Fibroblast of lung (primary cell): ENCODE measurements at regions not wholly inside any gene's neighbourhood (a gene's known extent, or its start where the extent isn't known, plus 50 kb on each side); places are given as distances from the start of the nearest gene placed in this dataset.

Experiments used
- DNase-seq, 2 donors: peaks; one replicate each; pipeline versions ENCODE4 v3.0.0 to v3.0.0-alpha.2; 2010; ENCODE audit warnings: low read depth in 2 of 2
- H2AFZ ChIP-seq: 2 replicates; pipeline ENCODE4 v1.5.1; 2012; ENCODE audit warnings: low read length, control low read depth, inconsistent platforms
- H3K27ac ChIP-seq: 2 replicates; pipeline ENCODE4 v1.5.1; 2011; ENCODE audit warnings: low read length, control low read depth; ENCODE audit not compliant: insufficient read depth
- H3K27me3 ChIP-seq: 2 replicates; pipeline ENCODE4 v1.5.1; 2011; ENCODE audit warnings: mild to moderate bottlenecking, low read length; ENCODE audit not compliant: control insufficient read depth, insufficient read depth
- H3K36me3 ChIP-seq: 2 replicates; pipeline ENCODE4 v1.5.1; 2011; ENCODE audit warnings: low read length; ENCODE audit not compliant: control insufficient read depth, insufficient read depth
- H3K4me1 ChIP-seq: 2 replicates; pipeline ENCODE4 v1.5.1; 2011; ENCODE audit warnings: low read length; ENCODE audit not compliant: control insufficient read depth, insufficient read depth; ENCODE audit errors: extremely low read depth
- H3K4me2 ChIP-seq: 2 replicates; pipeline ENCODE4 v1.5.1; 2011; ENCODE audit warnings: low read length, control low read depth; ENCODE audit not compliant: insufficient read depth; ENCODE audit errors: extremely low read depth
- H3K4me3 ChIP-seq, 4 experiments: fragments of 200-600 bp in 1 of 4; sonication (generic) in 1 of 4; replicated peaks in 1 of 4; 2 replicates each; pipeline ENCODE4 v1.5.1; 2011 to 2016; ENCODE audit warnings: low read length in 4 of 4, low read depth in 3 of 4, mild to moderate bottlenecking in 3 of 4, control low read depth in 2 of 4, inconsistent platforms in 1 of 4, mixed read lengths in 1 of 4; ENCODE audit not compliant: insufficient read depth in 1 of 4; ENCODE audit errors: control extremely low read depth in 1 of 4
- H3K79me2 ChIP-seq: 2 replicates; pipeline ENCODE4 v1.5.1; 2012; ENCODE audit warnings: mild to moderate bottlenecking, low read length, inconsistent platforms; ENCODE audit not compliant: control insufficient read depth, insufficient read depth
- H3K9ac ChIP-seq: 2 replicates; pipeline ENCODE4 v1.5.1; 2011; ENCODE audit warnings: mild to moderate bottlenecking, low read length, control low read depth; ENCODE audit not compliant: insufficient read depth
- H3K9me3 ChIP-seq: 2 replicates; pipeline ENCODE4 v1.5.1; 2012; ENCODE audit warnings: low read depth, low read length; ENCODE audit not compliant: control insufficient read depth, insufficient read depth
- H4K20me1 ChIP-seq: 2 replicates; pipeline ENCODE4 v1.5.1; 2011; ENCODE audit warnings: low read length; ENCODE audit not compliant: control insufficient read depth, insufficient read depth; ENCODE audit errors: extremely low read depth
- CTCF ChIP-seq, 2 donors: IDR thresholded peaks in 1 of 2; conservative IDR thresholded peaks in 1 of 2; 1 replicate in 1 of 2; 2 replicates in 1 of 2; pipeline ENCODE4 v1.5.1; 2011 to 2012; ENCODE audit warnings: low read length in 2 of 2, control low read depth in 1 of 2, inconsistent platforms in 1 of 2, low read depth in 1 of 2, mild to moderate bottlenecking in 1 of 2
- EZH2 ChIP-seq: IDR thresholded peaks from 2 replicates; pipeline ENCODE4 v1.5.1; 2012; ENCODE audit warnings: low read length, control low read depth, mild to moderate bottlenecking; ENCODE audit errors: missing control alignments

- H3K9ac ChIP-seq: no peak overlapping the region
- H3K27ac ChIP-seq: no peak overlapping the region
- H3K4me3 ChIP-seq: no peak overlapping the region
- no peaks in the 10 kb centered on the region for H3K27me3 ChIP-seq
- no peak overlapping the region for H2AFZ ChIP-seq
- peak; percentile 6 to 23 for DNase-seq
- H3K4me1 ChIP-seq: no peaks in the 10 kb centered on the region
- H3K9me3 ChIP-seq: no peaks in the 10 kb centered on the region
- TF ChIP-seq CTCF (conservative IDR thresholded peaks at IDR 0.05 in 1 of 2, IDR thresholded peaks at IDR 0.05 in 1 of 2; ENCODE audit: low read depth in 1 of 2, low read length in 2 of 2) (peak in 1 of 2 donors; percentile 24), EZH2 (no peak)
- no peaks in the 10 kb centered on the region for H4K20me1 ChIP-seq
- no peak overlapping the region for H3K4me2 ChIP-seq
- H3K36me3 ChIP-seq: no peaks in the 10 kb centered on the region
- H3K79me2 ChIP-seq: no peaks in the 10 kb centered on the region
These were observed 640.7 kb upstream of the PTBP2 start for GRCh38 chr1:96080925-96081324.

- Histone ChIP-seq H3K27me3 (no peaks in the 10 kb centered on the region), H3K4me2 (no peak overlapping the region), H3K79me2 (no peaks in the 10 kb centered on the region), H3K9ac (no peak overlapping the region), H4K20me1 (no peaks in the 10 kb centered on the region), H3K36me3 (no peaks in the 10 kb centered on the region), H3K4me3 (no peak overlapping the region), H3K4me1 (no peaks in the 10 kb centered on the region), H2AFZ (no peak overlapping the region), H3K27ac (no peak overlapping the region), H3K9me3 (no peaks in the 10 kb centered on the region)
- no peak for DNase-seq
- TF ChIP-seq CTCF (conservative IDR thresholded peaks at IDR 0.05 in 1 of 2, IDR thresholded peaks at IDR 0.05 in 1 of 2; ENCODE audit: low read depth in 1 of 2, low read length in 2 of 2): no peak
- TF ChIP-seq EZH2: no peak
These were observed 633.9 kb upstream of the PTBP2 start for GRCh38 chr1:96087719-96088118.

- TF ChIP-seq EZH2 (no peak), CTCF (conservative IDR thresholded peaks at IDR 0.05 in 1 of 2, IDR thresholded peaks at IDR 0.05 in 1 of 2; ENCODE audit: low read depth in 1 of 2, low read length in 2 of 2) (no peak)
- H3K36me3 ChIP-seq: no peaks in the 10 kb centered on the region
- no peak overlapping the region for H3K4me3 ChIP-seq
- no peaks in the 10 kb centered on the region for H3K4me1 ChIP-seq
- H3K27me3 ChIP-seq: no peaks in the 10 kb centered on the region
- peak in 1 of 2 donors; percentile 39 for DNase-seq
- H3K4me2 ChIP-seq: no peak overlapping the region
- no peaks in the 10 kb centered on the region for H3K9me3 ChIP-seq
- no peak overlapping the region for H3K27ac ChIP-seq
- no peaks in the 10 kb centered on the region for H3K79me2 ChIP-seq
- no peaks in the 10 kb centered on the region for H4K20me1 ChIP-seq
- no peak overlapping the region for H3K9ac ChIP-seq
- H2AFZ ChIP-seq: no peak overlapping the region
These were observed 631.5 kb upstream of the PTBP2 start for GRCh38 chr1:96090134-96090533.
